MM.1S (cell line): ENCODE measurements at regions not wholly inside any gene's neighbourhood (a gene's known extent, or its start where the extent isn't known, plus 50 kb on each side); places are given as distances from the start of the nearest gene placed in this dataset.

ENCODE experiments used
- DNase-seq: peaks from one replicate; pipeline ENCODE4 v3.0.0-alpha.2; 2015
- H2AFZ ChIP-seq: fragments of 300-600 bp; sonication (generic); 2 replicates; pipeline ENCODE4 v1.6.0; 2016; ENCODE audit warnings: antibody characterized with exemption, low read length
- H3F3A ChIP-seq: fragments of 300-600 bp; sonication (generic); 2 replicates; pipeline ENCODE4 v1.6.1; 2016; ENCODE audit warnings: mild to moderate bottlenecking, antibody characterized with exemption, low read length, moderate library complexity, mixed read lengths; ENCODE audit not compliant: insufficient read depth
- H3K27ac ChIP-seq: fragments of 300-600 bp; sonication (generic); 2 replicates; pipeline ENCODE4 v1.5.1; 2016; ENCODE audit warnings: mild to moderate bottlenecking, low read length
- H3K27me3 ChIP-seq: fragments of 300-600 bp; sonication (generic); replicated peaks from 2 replicates; pipeline ENCODE4 v1.6.0; 2016; ENCODE audit warnings: low read length; ENCODE audit not compliant: insufficient read depth
- H3K36me3 ChIP-seq: fragments of 300-600 bp; sonication (generic); replicated peaks from 2 replicates; pipeline ENCODE4 v1.6.1; 2016; ENCODE audit warnings: mild to moderate bottlenecking, low read length, mixed read lengths; ENCODE audit not compliant: insufficient read depth
- H3K4me1 ChIP-seq: fragments of 300-600 bp; sonication (generic); 2 replicates; pipeline ENCODE4 v1.6.1; 2016; ENCODE audit warnings: low read length, mixed read lengths
- H3K4me2 ChIP-seq: fragments of 300-600 bp; sonication (generic); 2 replicates; pipeline ENCODE4 v1.6.0; 2016; ENCODE audit warnings: low read depth, low read length
- H3K4me3 ChIP-seq: fragments of 300-600 bp; sonication (generic); 2 replicates; pipeline ENCODE4 v1.5.1; 2016; ENCODE audit warnings: low read length, mixed read lengths
- H3K79me2 ChIP-seq: fragments of 300-600 bp; sonication (generic); 2 replicates; pipeline ENCODE4 v1.6.1; 2016; ENCODE audit warnings: mixed run types, low read length, mixed read lengths
- H3K9ac ChIP-seq: fragments of 300-600 bp; sonication (generic); 2 replicates; pipeline ENCODE4 v1.6.1; 2016; ENCODE audit warnings: low read length, mixed read lengths
- H3K9me2 ChIP-seq: fragments of 300-600 bp; sonication (generic); replicated peaks from 2 replicates; pipeline ENCODE4 v1.6.1; 2016; ENCODE audit warnings: mild to moderate bottlenecking, low read length, mixed read lengths; ENCODE audit not compliant: insufficient read depth
- H3K9me3 ChIP-seq: fragments of 300-600 bp; sonication (generic); replicated peaks from 2 replicates; pipeline ENCODE4 v1.6.1; 2016; ENCODE audit warnings: mild to moderate bottlenecking, low read length, mixed read lengths; ENCODE audit not compliant: insufficient read depth
- H4K20me1 ChIP-seq: fragments of 300-600 bp; sonication (generic); 2 replicates; pipeline ENCODE4 v1.6.1; 2016; ENCODE audit warnings: mild to moderate bottlenecking, low read length, moderate library complexity, mixed read lengths; ENCODE audit not compliant: insufficient read depth
- EZH2 ChIP-seq: fragments of 300-600 bp; sonication (generic); optimal IDR thresholded peaks from 2 replicates; pipeline ENCODE3; 2017; ENCODE audit warnings: low read depth, mild to moderate bottlenecking, antibody characterized with exemption, low read length, mixed read lengths
- EZH2phosphoT487 ChIP-seq: fragments of 300-600 bp; sonication (generic); IDR thresholded peaks from 2 replicates; pipeline ENCODE4 v1.6.1; 2018; ENCODE audit warnings: antibody characterized with exemption, low read length
- TF ChIP-seq, protein P1 (sequence below): fragments of 300-600 bp; sonication (generic); IDR thresholded peaks from 2 replicates; pipeline ENCODE4 v1.5.1; 2016; ENCODE audit warnings: antibody characterized with exemption, low read length, mixed read lengths

DNA sequence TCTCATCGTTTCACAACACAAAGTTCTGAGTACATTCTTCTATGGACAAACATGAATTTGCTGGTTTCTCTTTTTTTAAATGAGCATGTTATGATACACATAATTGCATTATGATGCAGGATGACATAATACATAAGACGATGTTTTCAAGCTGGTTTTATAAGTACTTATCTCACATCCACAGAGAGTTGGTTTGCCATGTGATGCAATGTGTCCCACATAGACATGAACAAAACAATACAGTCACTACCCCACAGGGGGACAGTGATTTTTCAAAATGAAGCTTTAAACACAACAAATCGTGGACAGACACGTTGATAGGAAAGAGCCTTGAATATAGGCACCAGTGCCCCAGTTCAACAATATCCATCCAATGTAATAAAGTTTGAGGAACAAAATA is 447.1 kb downstream of the KLF12 start:
- Histone ChIP-seq H3F3A (no peaks in the 10 kb centered on the region), H3K4me3 (no peak overlapping the region), H2AFZ (no peak overlapping the region), H3K9me2 (no peaks in the 10 kb centered on the region), H3K9me3 (no peaks in the 10 kb centered on the region), H3K4me1 (no peaks in the 10 kb centered on the region), H4K20me1 (no peaks in the 10 kb centered on the region), H3K27me3 (no peaks in the 10 kb centered on the region), H3K36me3 (no peaks in the 10 kb centered on the region), H3K4me2 (no peak overlapping the region), H3K9ac (no peak overlapping the region), H3K79me2 (no peaks in the 10 kb centered on the region), H3K27ac (no peak overlapping the region)
- no peak for DNase-seq
- no peak for TF ChIP-seq EZH2phosphoT487
- TF ChIP-seq, protein P1, sequence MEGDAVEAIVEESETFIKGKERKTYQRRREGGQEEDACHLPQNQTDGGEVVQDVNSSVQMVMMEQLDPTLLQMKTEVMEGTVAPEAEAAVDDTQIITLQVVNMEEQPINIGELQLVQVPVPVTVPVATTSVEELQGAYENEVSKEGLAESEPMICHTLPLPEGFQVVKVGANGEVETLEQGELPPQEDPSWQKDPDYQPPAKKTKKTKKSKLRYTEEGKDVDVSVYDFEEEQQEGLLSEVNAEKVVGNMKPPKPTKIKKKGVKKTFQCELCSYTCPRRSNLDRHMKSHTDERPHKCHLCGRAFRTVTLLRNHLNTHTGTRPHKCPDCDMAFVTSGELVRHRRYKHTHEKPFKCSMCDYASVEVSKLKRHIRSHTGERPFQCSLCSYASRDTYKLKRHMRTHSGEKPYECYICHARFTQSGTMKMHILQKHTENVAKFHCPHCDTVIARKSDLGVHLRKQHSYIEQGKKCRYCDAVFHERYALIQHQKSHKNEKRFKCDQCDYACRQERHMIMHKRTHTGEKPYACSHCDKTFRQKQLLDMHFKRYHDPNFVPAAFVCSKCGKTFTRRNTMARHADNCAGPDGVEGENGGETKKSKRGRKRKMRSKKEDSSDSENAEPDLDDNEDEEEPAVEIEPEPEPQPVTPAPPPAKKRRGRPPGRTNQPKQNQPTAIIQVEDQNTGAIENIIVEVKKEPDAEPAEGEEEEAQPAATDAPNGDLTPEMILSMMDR = no peak
- no peak for TF ChIP-seq EZH2

DNA sequence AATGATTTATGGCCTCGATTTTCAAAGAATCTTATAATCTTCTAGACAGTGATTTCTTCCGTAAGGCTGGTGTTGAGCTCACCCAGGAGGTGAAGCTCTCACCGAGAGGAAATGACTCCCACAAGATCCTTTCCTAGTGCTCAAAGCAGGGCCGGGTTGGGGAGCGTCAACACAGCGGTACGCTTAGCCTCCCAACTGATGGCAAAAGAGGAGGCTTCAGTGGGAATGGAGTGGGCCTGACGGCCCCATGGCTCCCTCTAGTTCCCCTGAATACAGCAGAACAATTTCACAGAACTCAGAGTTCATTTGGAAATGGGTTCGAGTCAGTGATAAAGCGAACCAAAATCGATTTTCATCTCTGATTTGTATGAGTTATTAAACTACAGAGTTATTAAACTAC is 449.5 kb downstream of the KLF12 start:
- Histone ChIP-seq H3K9me2 (no peaks in the 10 kb centered on the region), H4K20me1 (no peaks in the 10 kb centered on the region), H3K4me2 (no peak overlapping the region), H3K9me3 (no peaks in the 10 kb centered on the region), H3K27me3 (no peaks in the 10 kb centered on the region), H3K36me3 (no peaks in the 10 kb centered on the region), H3K4me1 (no peaks in the 10 kb centered on the region), H2AFZ (no peak overlapping the region), H3F3A (no peaks in the 10 kb centered on the region), H3K4me3 (no peak overlapping the region), H3K79me2 (no peaks in the 10 kb centered on the region), H3K9ac (no peak overlapping the region), H3K27ac (no peak overlapping the region)
- no peak for TF ChIP-seq EZH2
- TF ChIP-seq EZH2phosphoT487 = no peak
- TF ChIP-seq, protein P1 = no peak
- DNase-seq = no peak

DNA sequence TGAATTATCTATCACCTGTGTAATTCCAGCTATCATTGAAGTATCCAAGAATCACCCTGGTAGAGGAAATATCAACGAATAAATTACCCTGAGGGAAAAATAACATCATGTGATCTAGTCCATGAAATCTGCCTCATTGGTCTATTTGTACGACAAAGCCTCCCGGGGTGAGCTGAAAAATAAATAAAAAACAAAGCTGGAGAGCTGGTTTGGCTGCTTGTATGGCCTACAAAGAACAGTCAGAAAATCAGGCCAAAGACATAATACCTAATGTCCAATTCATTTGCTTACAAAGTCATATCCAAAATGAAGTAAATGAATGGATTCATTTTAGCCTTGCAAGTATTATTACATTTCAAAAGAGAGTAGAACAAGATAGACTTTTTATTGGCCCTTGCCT is 449.9 kb downstream of the KLF12 start:
- TF ChIP-seq EZH2 = no peak
- TF ChIP-seq, protein P1 = no peak
- no peak for TF ChIP-seq EZH2phosphoT487
- Histone ChIP-seq H3K27me3 (no peaks in the 10 kb centered on the region), H3K9me3 (no peaks in the 10 kb centered on the region), H3K9ac (no peak overlapping the region), H3K79me2 (no peaks in the 10 kb centered on the region), H3K4me1 (no peaks in the 10 kb centered on the region), H4K20me1 (no peaks in the 10 kb centered on the region), H3K36me3 (no peaks in the 10 kb centered on the region), H3K4me2 (no peak overlapping the region), H2AFZ (no peak overlapping the region), H3K4me3 (no peak overlapping the region), H3K9me2 (no peaks in the 10 kb centered on the region), H3K27ac (no peak overlapping the region), H3F3A (no peaks in the 10 kb centered on the region)
- no peak for DNase-seq
